Ishikawa (cell line): ENCODE measurements at regions not wholly inside any gene's neighbourhood (a gene's known extent, or its start where the extent isn't known, plus 50 kb on each side); places are given as distances from the start of the nearest gene placed in this dataset.

ENCODE experiments used
- CEBPB ChIP-seq: IDR thresholded peaks from 2 replicates; pipeline ENCODE4 v1.6.1; 2012
- CREB1 ChIP-seq: IDR thresholded peaks from 2 replicates; pipeline ENCODE4 v1.6.1; 2012; ENCODE audit warnings: low read depth
- EGR1 ChIP-seq: IDR thresholded peaks from 2 replicates; pipeline ENCODE4 v1.6.1; 2012
- EP300 ChIP-seq: IDR thresholded peaks from 2 replicates; pipeline ENCODE4 v1.6.1; 2012; ENCODE audit warnings: borderline replicate concordance
- FOXM1 ChIP-seq: IDR thresholded peaks from 2 replicates; pipeline ENCODE4 v1.6.1; 2012; ENCODE audit warnings: low read depth, borderline replicate concordance
- MAX ChIP-seq: IDR thresholded peaks from 2 replicates; pipeline ENCODE4 v1.6.1; 2012
- NFIC ChIP-seq: IDR thresholded peaks from 2 replicates; pipeline ENCODE4 v1.6.1; 2012
- RAD21 ChIP-seq: IDR thresholded peaks from 2 replicates; pipeline ENCODE4 v1.6.1; 2012; ENCODE audit warnings: low read depth
- TAF1 ChIP-seq: IDR thresholded peaks from 2 replicates; pipeline ENCODE4 v1.6.1; 2012; ENCODE audit warnings: low read depth, mild to moderate bottlenecking
- TCF12 ChIP-seq: IDR thresholded peaks from 2 replicates; pipeline ENCODE4 v1.6.1; 2012; ENCODE audit warnings: low read depth
- TEAD4 ChIP-seq: IDR thresholded peaks from 2 replicates; pipeline ENCODE4 v1.6.1; 2012
- USF1 ChIP-seq: IDR thresholded peaks from 2 replicates; pipeline ENCODE4 v1.6.1; 2012
- YY1 ChIP-seq: IDR thresholded peaks from 2 replicates; pipeline ENCODE4 v1.6.1; 2012; ENCODE audit warnings: low read depth
- ZBTB7A ChIP-seq: IDR thresholded peaks from 2 replicates; pipeline ENCODE4 v1.6.1; 2012; ENCODE audit warnings: low read depth
- TF ChIP-seq, protein P1 (sequence below): IDR thresholded peaks from 2 replicates; pipeline ENCODE4 v1.6.1; 2012; ENCODE audit warnings: low read depth, mild to moderate bottlenecking

- TF ChIP-seq CEBPB (no peak), TEAD4 (no peak), ZBTB7A (no peak), CREB1 (no peak), USF1 (no peak), RAD21 (no peak), TAF1 (no peak), EGR1 (no peak), TCF12 (no peak), MAX (no peak), FOXM1 (no peak), YY1 (no peak), EP300 (no peak)
- TF ChIP-seq, protein P1, sequence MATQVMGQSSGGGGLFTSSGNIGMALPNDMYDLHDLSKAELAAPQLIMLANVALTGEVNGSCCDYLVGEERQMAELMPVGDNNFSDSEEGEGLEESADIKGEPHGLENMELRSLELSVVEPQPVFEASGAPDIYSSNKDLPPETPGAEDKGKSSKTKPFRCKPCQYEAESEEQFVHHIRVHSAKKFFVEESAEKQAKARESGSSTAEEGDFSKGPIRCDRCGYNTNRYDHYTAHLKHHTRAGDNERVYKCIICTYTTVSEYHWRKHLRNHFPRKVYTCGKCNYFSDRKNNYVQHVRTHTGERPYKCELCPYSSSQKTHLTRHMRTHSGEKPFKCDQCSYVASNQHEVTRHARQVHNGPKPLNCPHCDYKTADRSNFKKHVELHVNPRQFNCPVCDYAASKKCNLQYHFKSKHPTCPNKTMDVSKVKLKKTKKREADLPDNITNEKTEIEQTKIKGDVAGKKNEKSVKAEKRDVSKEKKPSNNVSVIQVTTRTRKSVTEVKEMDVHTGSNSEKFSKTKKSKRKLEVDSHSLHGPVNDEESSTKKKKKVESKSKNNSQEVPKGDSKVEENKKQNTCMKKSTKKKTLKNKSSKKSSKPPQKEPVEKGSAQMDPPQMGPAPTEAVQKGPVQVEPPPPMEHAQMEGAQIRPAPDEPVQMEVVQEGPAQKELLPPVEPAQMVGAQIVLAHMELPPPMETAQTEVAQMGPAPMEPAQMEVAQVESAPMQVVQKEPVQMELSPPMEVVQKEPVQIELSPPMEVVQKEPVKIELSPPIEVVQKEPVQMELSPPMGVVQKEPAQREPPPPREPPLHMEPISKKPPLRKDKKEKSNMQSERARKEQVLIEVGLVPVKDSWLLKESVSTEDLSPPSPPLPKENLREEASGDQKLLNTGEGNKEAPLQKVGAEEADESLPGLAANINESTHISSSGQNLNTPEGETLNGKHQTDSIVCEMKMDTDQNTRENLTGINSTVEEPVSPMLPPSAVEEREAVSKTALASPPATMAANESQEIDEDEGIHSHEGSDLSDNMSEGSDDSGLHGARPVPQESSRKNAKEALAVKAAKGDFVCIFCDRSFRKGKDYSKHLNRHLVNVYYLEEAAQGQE: no peak
Measured at GRCh38 chr3:13976469-13976868, 96.6 kb upstream of the WNT7A start.

DNA sequence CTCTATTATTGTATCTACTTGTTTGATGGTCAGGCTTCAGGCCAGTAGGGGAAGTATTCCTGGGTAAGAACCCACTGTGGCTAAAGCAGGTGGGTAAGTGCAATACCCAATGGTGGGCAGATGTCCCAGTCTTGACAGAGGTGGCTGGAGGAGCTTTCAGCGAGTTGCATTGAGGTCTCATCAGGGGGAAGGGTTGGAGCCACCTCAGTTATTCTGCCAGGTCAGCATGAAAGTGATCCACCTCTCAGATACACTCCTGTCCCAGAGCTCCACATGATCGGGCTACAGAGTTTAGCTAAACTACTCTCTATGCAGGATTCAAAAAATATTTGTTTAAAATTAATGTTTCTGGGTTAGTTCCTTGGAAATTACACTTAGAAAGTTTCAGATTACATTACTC lies 95.8 kb upstream of the WNT7A start:
- TF ChIP-seq FOXM1 (no peak), EGR1 (no peak), TAF1 (no peak), ZBTB7A (no peak), CEBPB (no peak), USF1 (no peak), TEAD4 (no peak), YY1 (no peak), NFIC (no peak), MAX (no peak), CREB1 (no peak)
- TF ChIP-seq, protein P1: no peak

DNA sequence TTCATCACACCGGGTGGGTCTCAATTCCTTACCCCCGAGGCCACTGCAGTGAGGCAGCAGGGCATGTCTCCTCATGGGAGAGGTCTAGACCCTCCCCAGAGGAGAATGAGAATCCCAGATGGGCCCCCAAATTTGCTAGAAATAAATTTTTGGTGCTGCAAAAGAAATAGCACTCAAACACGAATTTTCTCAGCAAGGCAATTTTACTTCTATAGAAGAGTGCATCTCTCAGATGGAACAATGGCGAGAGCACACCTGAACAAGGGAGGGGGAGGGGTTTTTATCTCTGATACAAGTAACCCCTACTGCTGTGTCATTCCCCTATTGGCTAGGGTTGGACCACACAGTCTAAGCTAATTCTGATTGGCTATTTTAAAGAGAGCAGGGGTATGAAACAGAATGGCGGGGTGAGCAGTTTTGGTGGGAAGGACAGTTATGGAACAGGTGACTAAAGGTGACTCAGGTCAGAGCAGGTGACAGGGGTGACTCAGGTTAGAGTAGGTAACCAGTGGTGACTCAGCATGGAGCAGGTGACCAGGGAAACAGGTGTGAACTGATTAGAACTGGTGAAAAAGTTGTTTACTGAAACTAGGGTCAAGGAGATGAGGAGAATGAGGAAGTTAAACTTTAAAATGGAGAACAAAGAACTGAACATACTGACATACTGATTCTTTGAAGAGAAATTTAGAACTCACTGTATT lies 93.0 kb upstream of the WNT7A start:
- TF ChIP-seq TCF12: no peak
- TF ChIP-seq CEBPB: no peak
- TF ChIP-seq ZBTB7A: no peak
- TF ChIP-seq TAF1: no peak

- TF ChIP-seq TAF1: no peak
- no peak for TF ChIP-seq EGR1
- no peak for TF ChIP-seq MAX
- no peak for TF ChIP-seq ZBTB7A
- no peak for TF ChIP-seq RAD21
- TF ChIP-seq USF1: no peak
- TF ChIP-seq EP300: no peak
- no peak for TF ChIP-seq CEBPB
- no peak for TF ChIP-seq YY1
- TF ChIP-seq, protein P1: no peak
- TF ChIP-seq TCF12: no peak
- TF ChIP-seq NFIC: no peak
Measured at GRCh38 chr3:13966302-13966701, 86.4 kb upstream of the WNT7A start.
